SU-DHL-6 (cell line): ENCODE measurements at regions not wholly inside any gene's neighbourhood (a gene's known extent, or its start where the extent isn't known, plus 50 kb on each side); places are given as distances from the start of the nearest gene placed in this dataset.

ENCODE experiments used
- H2AFZ ChIP-seq: fragments of 200-600 bp; sonication (generic); 2 replicates; pipeline ENCODE4 v1.6.1; 2014; ENCODE audit warnings: low read depth, mild to moderate bottlenecking, moderate library complexity, mixed read lengths, antibody characterized with exemption, low read length; ENCODE audit not compliant: severe bottlenecking
- H3F3A ChIP-seq: fragments of 200-600 bp; shearing (Covaris generic); 2 replicates; pipeline ENCODE4 v1.6.0; 2016; ENCODE audit warnings: antibody characterized with exemption, mild to moderate bottlenecking; ENCODE audit not compliant: insufficient read depth
- H3K27ac ChIP-seq: fragments of 200-600 bp; sonication (generic); 2 replicates; pipeline ENCODE4 v1.5.1; 2016; ENCODE audit warnings: low read depth, mild to moderate bottlenecking, low read length, moderate library complexity, mixed read lengths
- H3K27me3 ChIP-seq: fragments of 200-600 bp; sonication (generic), shearing (Covaris generic); 2 replicates; pipeline ENCODE4 v1.6.0; 2014; ENCODE audit warnings: mild to moderate bottlenecking, low read length
- H3K36me3 ChIP-seq: fragments of 200-600 bp; sonication (generic); 2 replicates; pipeline ENCODE4 v1.6.1; 2014; ENCODE audit warnings: mild to moderate bottlenecking, low read length, mixed read lengths
- H3K4me2 ChIP-seq: fragments of 300-600, 200-600 bp; shearing (Covaris generic), sonication (generic); 2 replicates; pipeline ENCODE4 v1.6.0; 2014; ENCODE audit warnings: low read length, low read depth, mild to moderate bottlenecking; ENCODE audit not compliant: poor library complexity, severe bottlenecking
- H3K4me3 ChIP-seq: fragments of 200-600 bp; sonication (generic); 2 replicates; pipeline ENCODE4 v1.5.1; 2014; ENCODE audit warnings: antibody characterized with exemption, low read length, mild to moderate bottlenecking, mixed read lengths; ENCODE audit not compliant: insufficient read depth, poor library complexity, severe bottlenecking
- H3K79me2 ChIP-seq: fragments of 200-600 bp; sonication (generic); 2 replicates; pipeline ENCODE4 v1.6.1; 2014; ENCODE audit warnings: mild to moderate bottlenecking, low read length, moderate library complexity; ENCODE audit not compliant: insufficient read depth
- H3K9ac ChIP-seq: fragments of 200-600 bp; sonication (generic); 2 replicates; pipeline ENCODE4 v1.7.0; 2014; ENCODE audit warnings: mild to moderate bottlenecking, low read length
- H3K9me2 ChIP-seq: fragments of 200-600 bp; sonication (generic); replicated peaks from 2 replicates; pipeline ENCODE4 v1.6.1; 2014; ENCODE audit warnings: low read length; ENCODE audit not compliant: insufficient read depth
- H3K9me3 ChIP-seq: fragments of 200-600 bp; sonication (generic); 2 replicates; pipeline ENCODE4 v1.6.1; 2014; ENCODE audit warnings: low read length, mixed read lengths; ENCODE audit not compliant: insufficient read depth
- H4K20me1 ChIP-seq: fragments of 200-600 bp; sonication (generic); 2 replicates; pipeline ENCODE4 v1.6.1; 2014; ENCODE audit warnings: low read depth, mild to moderate bottlenecking, antibody characterized with exemption, low read length, moderate library complexity, mixed read lengths
- EZH2phosphoT487 ChIP-seq: fragments of 200-600 bp; sonication (generic), shearing (Covaris generic); conservative IDR thresholded peaks from 2 replicates; pipeline ENCODE4 v1.6.1; 2018; ENCODE audit warnings: mild to moderate bottlenecking, antibody characterized with exemption, low read length, moderate library complexity, mixed read lengths
- TF ChIP-seq, protein P1 (sequence below): fragments of 200-600 bp; sonication (generic); IDR thresholded peaks from one replicate; pipeline ENCODE4 v1.5.1; 2017; ENCODE audit warnings: antibody characterized with exemption, mild to moderate bottlenecking, low read length, moderate library complexity; ENCODE audit not compliant: insufficient read depth, poor library complexity, severe bottlenecking

DNA sequence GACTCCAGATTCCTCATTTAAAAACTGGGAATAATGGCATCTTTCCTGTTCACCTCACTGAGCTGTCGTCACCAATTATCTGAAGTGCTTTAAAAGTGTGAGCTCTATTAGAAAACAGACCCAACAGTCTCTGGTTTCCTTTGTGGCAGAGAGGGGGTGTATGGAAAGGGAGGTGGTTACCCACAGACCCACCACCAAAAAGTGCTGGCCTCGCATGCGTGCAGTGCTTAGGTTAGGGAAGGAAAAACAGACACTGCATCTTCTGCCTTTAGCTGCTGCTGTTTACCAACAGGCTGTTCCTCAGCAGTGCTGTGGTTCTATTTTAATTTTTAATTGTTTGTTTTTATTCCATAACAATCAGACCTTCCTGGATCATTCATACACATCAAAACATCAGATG, 249.6 kb downstream of the PIK3R1 start:
- Histone ChIP-seq H3K4me3 (no peak overlapping the region), H2AFZ (no peak overlapping the region), H3K79me2 (no peaks in the 10 kb centered on the region), H3F3A (no peaks in the 10 kb centered on the region), H4K20me1 (no peaks in the 10 kb centered on the region), H3K9me2 (no peaks in the 10 kb centered on the region), H3K27me3 (no peaks in the 10 kb centered on the region), H3K27ac (no peak overlapping the region), H3K36me3 (no peaks in the 10 kb centered on the region), H3K9ac (no peak overlapping the region), H3K4me2 (no peak overlapping the region), H3K9me3 (no peaks in the 10 kb centered on the region)
- TF ChIP-seq, protein P1, sequence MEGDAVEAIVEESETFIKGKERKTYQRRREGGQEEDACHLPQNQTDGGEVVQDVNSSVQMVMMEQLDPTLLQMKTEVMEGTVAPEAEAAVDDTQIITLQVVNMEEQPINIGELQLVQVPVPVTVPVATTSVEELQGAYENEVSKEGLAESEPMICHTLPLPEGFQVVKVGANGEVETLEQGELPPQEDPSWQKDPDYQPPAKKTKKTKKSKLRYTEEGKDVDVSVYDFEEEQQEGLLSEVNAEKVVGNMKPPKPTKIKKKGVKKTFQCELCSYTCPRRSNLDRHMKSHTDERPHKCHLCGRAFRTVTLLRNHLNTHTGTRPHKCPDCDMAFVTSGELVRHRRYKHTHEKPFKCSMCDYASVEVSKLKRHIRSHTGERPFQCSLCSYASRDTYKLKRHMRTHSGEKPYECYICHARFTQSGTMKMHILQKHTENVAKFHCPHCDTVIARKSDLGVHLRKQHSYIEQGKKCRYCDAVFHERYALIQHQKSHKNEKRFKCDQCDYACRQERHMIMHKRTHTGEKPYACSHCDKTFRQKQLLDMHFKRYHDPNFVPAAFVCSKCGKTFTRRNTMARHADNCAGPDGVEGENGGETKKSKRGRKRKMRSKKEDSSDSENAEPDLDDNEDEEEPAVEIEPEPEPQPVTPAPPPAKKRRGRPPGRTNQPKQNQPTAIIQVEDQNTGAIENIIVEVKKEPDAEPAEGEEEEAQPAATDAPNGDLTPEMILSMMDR = no peak
- no peak for TF ChIP-seq EZH2phosphoT487

DNA sequence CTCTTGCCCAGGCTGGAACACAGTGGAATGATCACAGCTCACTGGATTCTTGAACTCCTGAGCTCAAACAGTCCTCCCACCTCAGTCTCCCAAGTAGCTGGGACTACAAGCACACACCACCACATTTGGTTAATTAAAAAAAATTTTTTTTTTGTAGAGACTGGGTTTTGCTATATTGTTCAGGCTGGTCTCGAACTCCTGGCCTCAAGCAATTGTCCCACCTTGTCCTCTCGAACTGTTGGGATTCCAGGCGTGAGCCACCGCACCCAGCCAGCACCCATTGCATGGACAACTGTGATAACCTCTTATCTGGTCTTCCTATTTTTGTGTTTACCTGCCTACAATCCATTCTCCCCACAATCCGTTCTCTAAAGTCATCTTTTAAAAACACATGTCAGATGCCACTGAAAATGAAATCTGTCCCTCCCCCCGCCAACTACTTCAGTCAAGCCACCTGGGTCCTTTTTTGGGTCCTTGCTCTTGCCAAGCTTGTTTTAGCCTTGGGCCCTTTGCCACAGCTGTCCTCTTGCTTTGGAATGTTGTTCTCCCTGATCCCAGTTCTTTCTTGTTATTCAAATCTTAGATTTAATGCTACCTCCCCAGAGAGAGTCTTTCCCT, 250.5 kb downstream of the PIK3R1 start:
- H3K4me3 ChIP-seq = no peak overlapping the region
- H3K4me2 ChIP-seq = no peak overlapping the region
- H3K79me2 ChIP-seq = no peaks in the 10 kb centered on the region
- no peaks in the 10 kb centered on the region for H3K27me3 ChIP-seq
- TF ChIP-seq, protein P1 = no peak
- no peak for TF ChIP-seq EZH2phosphoT487
- H3F3A ChIP-seq = no peaks in the 10 kb centered on the region
- H2AFZ ChIP-seq = no peak overlapping the region
- H3K9ac ChIP-seq = no peak overlapping the region
- H3K36me3 ChIP-seq = no peaks in the 10 kb centered on the region
- H3K9me3 ChIP-seq = no peaks in the 10 kb centered on the region
- H3K9me2 ChIP-seq = no peaks in the 10 kb centered on the region
- H4K20me1 ChIP-seq = no peaks in the 10 kb centered on the region
- H3K27ac ChIP-seq = no peak overlapping the region

GRCh38 chr5:68467208-68467607, 251.7 kb downstream of the PIK3R1 start:
- H3K9ac ChIP-seq = no peak overlapping the region
- no peaks in the 10 kb centered on the region for H3K36me3 ChIP-seq
- H3K9me2 ChIP-seq = no peaks in the 10 kb centered on the region
- H4K20me1 ChIP-seq = no peaks in the 10 kb centered on the region
- no peak overlapping the region for H2AFZ ChIP-seq
- H3K27ac ChIP-seq = no peak overlapping the region
- no peaks in the 10 kb centered on the region for H3K9me3 ChIP-seq
- no peak overlapping the region for H3K4me2 ChIP-seq
- no peak overlapping the region for H3K4me3 ChIP-seq
- H3K27me3 ChIP-seq = no peaks in the 10 kb centered on the region
- TF ChIP-seq, protein P1 = no peak
- no peak for TF ChIP-seq EZH2phosphoT487
- H3F3A ChIP-seq = no peaks in the 10 kb centered on the region
- H3K79me2 ChIP-seq = no peaks in the 10 kb centered on the region
